ENCODE measurements at regions not wholly inside any gene's neighbourhood (a gene's known extent, or its start where the extent isn't known, plus 50 kb on each side); places are given as distances from the start of the nearest gene placed in this dataset.
"Not testable (repeated sequence)": the region's sequence is repeated elsewhere in the genome, so short reads cannot be mapped to it uniquely, and the experiment has no call there.

DNA sequence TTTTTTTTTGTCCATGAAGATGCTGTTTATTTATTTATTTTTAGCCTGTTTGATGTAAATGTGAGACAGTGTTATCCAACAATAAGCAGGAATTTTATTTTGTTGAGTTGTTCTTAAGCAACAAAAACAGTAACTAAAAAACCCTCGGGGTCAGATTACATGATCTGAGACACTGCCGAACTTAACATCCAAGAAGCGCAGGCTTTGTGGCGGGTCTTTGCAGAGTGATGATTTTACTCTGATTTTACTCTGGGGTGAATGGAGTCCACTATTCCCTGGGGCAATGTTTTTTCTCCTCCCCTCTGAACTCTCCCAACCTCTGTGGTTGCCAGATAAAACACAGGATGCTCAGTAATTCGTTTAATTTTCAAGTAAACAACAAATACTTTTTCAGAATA, 450.1 kb upstream of the B3GAT1 start:
- H3K27me3 Mint-ChIP-seq (ENCODE audit: insufficient read depth): peaks cover 2% of the 10 kb centered on the region
- no peak overlapping the region for H3K27ac Mint-ChIP-seq
- no peaks in the 10 kb centered on the region for H3K36me3 Mint-ChIP-seq (ENCODE audit: low read depth)
- no peak for DNase-seq (ENCODE audit: low spot score)
- intact Hi-C loops (cut with micrococcal nuclease): loop anchor here (10.0 kb wide), 1 partner anchor 497 kb away; no protein-coding TSS in a partner anchor
- no peaks in the 10 kb centered on the region for H3K4me1 Mint-ChIP-seq (ENCODE audit: low read depth)
- no peaks in the 10 kb centered on the region for H3K9me3 Mint-ChIP-seq
- no peak overlapping the region for H3K4me3 Mint-ChIP-seq

DNA sequence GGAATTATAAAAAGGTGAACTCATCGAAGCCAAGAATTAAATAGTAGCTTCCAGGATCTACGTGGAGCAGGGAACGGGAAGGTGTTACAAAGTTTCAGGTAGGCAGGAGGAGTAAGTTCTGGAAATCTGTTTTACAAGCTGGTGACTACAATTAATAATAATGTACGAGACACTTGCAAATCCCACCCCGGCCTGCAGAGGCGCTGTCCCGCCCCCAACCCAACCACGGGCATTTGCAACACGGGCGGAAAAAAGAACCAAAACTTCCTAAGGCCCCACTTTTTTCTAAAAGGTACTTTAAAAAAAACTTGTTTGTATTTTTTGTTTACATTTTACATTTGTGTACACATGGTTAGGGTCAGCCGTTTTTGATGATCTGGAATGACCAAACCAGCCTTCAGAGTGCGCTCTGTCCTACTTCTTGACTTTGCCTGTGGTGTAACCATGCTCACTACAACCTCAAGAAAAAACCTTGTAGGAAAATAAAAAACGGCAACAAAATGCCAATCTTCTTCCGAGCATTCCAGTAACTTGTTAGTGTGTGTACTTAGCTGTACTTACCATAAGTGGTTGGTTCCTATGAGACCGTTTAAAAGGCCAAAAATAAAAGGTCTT, 449.6 kb upstream of the B3GAT1 start:
- Mint-ChIP-seq H3K4me3 (no peak overlapping the region), H3K27me3 (ENCODE audit: insufficient read depth) (peaks cover 2% of the 10 kb centered on the region), H3K27ac (no peak overlapping the region), H3K4me1 (ENCODE audit: low read depth) (no peaks in the 10 kb centered on the region), H3K36me3 (ENCODE audit: low read depth) (no peaks in the 10 kb centered on the region), H3K9me3 (no peaks in the 10 kb centered on the region)
- DNase-seq (ENCODE audit: low spot score): no peak
- intact Hi-C loops (cut with micrococcal nuclease): loop anchor here (10.0 kb wide), 1 partner anchor 497 kb away; no protein-coding TSS in a partner anchor

DNA sequence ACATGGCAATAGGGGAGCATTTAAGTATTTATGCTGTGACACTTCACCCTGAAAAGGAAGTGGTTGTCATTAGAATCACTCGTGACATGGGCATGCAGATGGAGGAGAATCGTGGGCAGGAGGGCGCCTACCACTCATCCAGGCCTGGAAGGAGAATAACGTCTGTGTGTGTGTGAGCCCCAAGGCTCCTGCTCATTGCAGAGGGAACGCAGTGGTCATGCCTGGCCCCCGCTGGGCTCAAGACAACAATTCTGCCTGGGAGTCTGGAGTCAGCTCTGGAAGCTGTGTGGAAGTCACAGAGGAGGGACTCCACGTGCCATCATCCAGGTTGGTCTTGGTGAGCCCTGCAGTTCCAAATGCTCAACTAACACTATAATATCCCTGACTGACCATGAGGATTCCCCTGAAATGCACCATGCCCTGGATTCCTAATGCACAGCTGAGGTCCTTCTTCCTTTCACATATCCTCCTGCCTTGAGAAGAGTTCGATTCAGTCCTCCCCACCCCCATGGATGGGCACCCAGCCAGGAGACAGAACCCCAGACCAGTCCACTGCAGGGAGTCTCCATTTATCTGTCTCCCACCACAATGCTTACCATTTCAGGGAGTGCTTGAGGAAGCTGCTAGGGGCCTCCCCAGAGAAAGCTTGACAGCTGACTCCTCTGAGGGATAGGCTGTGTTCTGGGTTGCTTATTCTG, 446.9 kb upstream of the B3GAT1 start:
- H3K27ac Mint-ChIP-seq: no peak overlapping the region
- peaks cover 2% of the 10 kb centered on the region for H3K27me3 Mint-ChIP-seq (ENCODE audit: insufficient read depth)
- no peaks in the 10 kb centered on the region for H3K4me1 Mint-ChIP-seq (ENCODE audit: low read depth)
- H3K9me3 Mint-ChIP-seq: no peaks in the 10 kb centered on the region
- DNase-seq (ENCODE audit: low spot score): no peak
- H3K4me3 Mint-ChIP-seq: no peak overlapping the region
- intact Hi-C loops (cut with micrococcal nuclease): no loop called here
- no peaks in the 10 kb centered on the region for H3K36me3 Mint-ChIP-seq (ENCODE audit: low read depth)

- DNase-seq (ENCODE audit: low spot score): no peak
- H3K4me1 Mint-ChIP-seq (ENCODE audit: low read depth): no peaks in the 10 kb centered on the region
- no peaks in the 10 kb centered on the region for H3K36me3 Mint-ChIP-seq (ENCODE audit: low read depth)
- peaks cover 2% of the 10 kb centered on the region for H3K27me3 Mint-ChIP-seq (ENCODE audit: insufficient read depth)
- no peak overlapping the region for H3K27ac Mint-ChIP-seq
- intact Hi-C loops (cut with micrococcal nuclease): no loop called here
- H3K9me3 Mint-ChIP-seq: no peaks in the 10 kb centered on the region
- no peak overlapping the region for H3K4me3 Mint-ChIP-seq
Observed at GRCh38 chr11:134857035-134857434, 445.0 kb upstream of the B3GAT1 start.

- Mint-ChIP-seq H3K27ac (no peak overlapping the region), H3K27me3 (ENCODE audit: insufficient read depth) (peaks cover 2% of the 10 kb centered on the region), H3K4me3 (no peak overlapping the region), H3K9me3 (no peaks in the 10 kb centered on the region), H3K4me1 (ENCODE audit: low read depth) (no peaks in the 10 kb centered on the region), H3K36me3 (ENCODE audit: low read depth) (no peaks in the 10 kb centered on the region)
- no peak for DNase-seq (ENCODE audit: low spot score)
- intact Hi-C loops (cut with micrococcal nuclease): no loop called here
Observed at GRCh38 chr11:134856056-134856971, 444.3 kb upstream of the B3GAT1 start.

GRCh38 chr11:134853992-134854991, 442.2 kb upstream of the B3GAT1 start:
- no peak overlapping the region for H3K4me3 Mint-ChIP-seq
- H3K4me1 Mint-ChIP-seq (ENCODE audit: low read depth): no peaks in the 10 kb centered on the region
- H3K36me3 Mint-ChIP-seq (ENCODE audit: low read depth): no peaks in the 10 kb centered on the region
- DNase-seq (ENCODE audit: low spot score): no peak
- intact Hi-C loops (cut with micrococcal nuclease): no loop called here
- no peaks in the 10 kb centered on the region for H3K9me3 Mint-ChIP-seq
- H3K27ac Mint-ChIP-seq: no peak overlapping the region
- no peaks in the 10 kb centered on the region for H3K27me3 Mint-ChIP-seq (ENCODE audit: insufficient read depth)

DNA sequence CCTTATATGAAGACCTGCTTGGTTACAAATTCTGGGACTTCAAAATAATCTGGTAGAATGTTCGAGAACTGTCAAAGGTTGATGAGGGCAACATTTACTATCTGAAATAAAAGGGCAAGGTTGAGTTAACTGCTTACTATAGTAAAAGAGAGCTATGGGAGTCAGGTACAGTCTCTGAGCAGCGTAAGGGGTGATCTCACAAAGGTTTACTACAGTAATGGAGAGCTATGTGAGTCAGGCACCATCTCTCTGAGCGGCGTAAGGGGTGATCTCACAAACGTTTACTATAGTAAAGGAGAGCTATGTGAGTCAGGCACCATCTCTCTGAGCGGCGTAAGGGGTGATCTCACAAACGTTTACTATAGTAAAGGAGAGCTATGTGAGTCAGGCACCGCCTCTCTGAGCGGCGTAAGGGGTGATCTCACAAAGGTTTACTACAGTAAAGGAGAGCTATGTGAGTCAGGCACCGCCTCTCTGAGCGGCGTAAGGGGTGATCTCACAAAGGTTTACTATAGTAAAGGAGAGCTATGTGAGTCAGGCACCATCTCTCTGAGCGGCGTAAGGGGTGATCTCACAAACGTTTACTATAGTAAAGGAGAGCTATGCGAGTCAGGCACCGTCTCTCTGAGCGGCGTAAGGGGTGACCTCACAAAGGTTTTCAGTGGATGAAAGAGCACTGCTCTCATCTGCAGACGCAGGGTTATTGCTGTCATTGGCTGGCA, 439.6 kb upstream of the B3GAT1 start:
- H3K4me1 Mint-ChIP-seq (ENCODE audit: low read depth); H3K36me3 Mint-ChIP-seq (ENCODE audit: low read depth); DNase-seq (ENCODE audit: low spot score); H3K9me3 Mint-ChIP-seq; intact Hi-C loops (cut with micrococcal nuclease); H3K4me3 Mint-ChIP-seq; H3K27me3 Mint-ChIP-seq (ENCODE audit: insufficient read depth); H3K27ac Mint-ChIP-seq: not testable (repeated sequence)

DNA sequence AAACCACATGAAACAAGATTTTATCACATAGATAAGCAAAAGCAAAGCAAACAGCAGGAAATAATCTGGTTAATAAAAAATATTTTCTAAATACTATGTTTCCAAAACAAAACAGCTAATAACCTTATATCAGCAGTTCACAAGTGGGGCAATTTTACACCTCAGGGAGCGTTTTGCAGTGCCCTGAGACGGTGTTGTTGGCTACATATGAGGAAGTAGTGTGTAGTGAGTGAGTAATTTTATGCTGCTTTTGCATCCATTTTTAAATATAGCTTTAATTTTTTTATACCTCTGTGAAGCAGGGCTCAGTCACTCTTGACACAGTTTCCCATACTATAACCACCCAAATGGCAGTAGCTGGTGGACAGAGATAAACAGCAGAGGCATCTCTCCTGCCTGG, 438.5 kb upstream of the B3GAT1 start:
- Mint-ChIP-seq H3K4me1 (ENCODE audit: low read depth) (no peaks in the 10 kb centered on the region), H3K27me3 (ENCODE audit: insufficient read depth) (no peaks in the 10 kb centered on the region), H3K36me3 (ENCODE audit: low read depth) (no peaks in the 10 kb centered on the region), H3K9me3 (no peaks in the 10 kb centered on the region), H3K27ac (no peak overlapping the region), H3K4me3 (no peak overlapping the region)
- intact Hi-C loops (cut with micrococcal nuclease): no loop called here
- no peak for DNase-seq (ENCODE audit: low spot score)

GRCh38 chr11:134849833-134850232, 437.8 kb upstream of the B3GAT1 start:
- DNase-seq (ENCODE audit: low spot score): no peak
- Mint-ChIP-seq H3K9me3 (no peaks in the 10 kb centered on the region), H3K4me3 (no peak overlapping the region), H3K4me1 (ENCODE audit: low read depth) (no peaks in the 10 kb centered on the region), H3K36me3 (ENCODE audit: low read depth) (no peaks in the 10 kb centered on the region), H3K27me3 (ENCODE audit: insufficient read depth) (no peaks in the 10 kb centered on the region), H3K27ac (no peak overlapping the region)
- intact Hi-C loops (cut with micrococcal nuclease): no loop called here

DNA sequence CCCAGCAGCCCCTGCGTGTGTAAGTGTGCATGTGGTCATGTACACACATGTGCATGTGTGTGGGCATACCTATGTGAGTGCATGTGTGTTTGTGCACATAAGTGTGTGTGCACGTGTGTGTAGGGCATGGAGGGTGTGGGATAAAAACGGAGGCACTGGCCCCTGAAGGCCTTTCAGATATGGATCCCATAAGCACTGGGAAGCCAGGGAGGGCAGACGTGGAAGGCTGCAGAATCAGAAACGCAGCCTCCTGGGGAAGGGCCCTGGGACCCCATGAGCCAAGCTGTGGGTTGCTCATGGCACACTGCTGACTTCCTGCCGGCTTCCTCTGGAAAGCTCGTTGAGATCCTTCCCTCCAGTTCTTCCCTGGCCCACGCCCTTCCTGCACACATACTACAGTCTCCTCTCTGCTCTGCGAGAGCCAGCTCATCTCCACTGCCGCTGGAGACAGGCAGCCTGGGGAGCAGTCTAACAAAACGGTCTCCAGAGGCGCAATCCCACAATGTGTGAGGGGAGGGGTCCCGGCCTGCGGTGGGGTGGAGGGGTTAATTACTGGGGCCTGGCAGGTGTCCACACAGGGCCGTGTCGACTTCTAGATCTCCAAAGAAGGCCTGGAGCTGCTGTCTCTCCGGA, 435.2 kb upstream of the B3GAT1 start:
- no peak for DNase-seq (ENCODE audit: low spot score)
- no peaks in the 10 kb centered on the region for H3K4me1 Mint-ChIP-seq (ENCODE audit: low read depth)
- intact Hi-C loops (cut with micrococcal nuclease): no loop called here
- H3K4me3 Mint-ChIP-seq: no peak overlapping the region
- no peaks in the 10 kb centered on the region for H3K9me3 Mint-ChIP-seq
- no peaks in the 10 kb centered on the region for H3K27me3 Mint-ChIP-seq (ENCODE audit: insufficient read depth)
- H3K27ac Mint-ChIP-seq: no peak overlapping the region
- H3K36me3 Mint-ChIP-seq (ENCODE audit: low read depth): no peaks in the 10 kb centered on the region

GRCh38 chr11:134846328-134847082, 434.5 kb upstream of the B3GAT1 start:
- H3K27me3 Mint-ChIP-seq (ENCODE audit: insufficient read depth): no peaks in the 10 kb centered on the region
- H3K27ac Mint-ChIP-seq: no peak overlapping the region
- H3K36me3 Mint-ChIP-seq (ENCODE audit: low read depth): no peaks in the 10 kb centered on the region
- intact Hi-C loops (cut with micrococcal nuclease): no loop called here
- no peak for DNase-seq (ENCODE audit: low spot score)
- no peaks in the 10 kb centered on the region for H3K4me1 Mint-ChIP-seq (ENCODE audit: low read depth)
- H3K4me3 Mint-ChIP-seq: no peak overlapping the region
- no peaks in the 10 kb centered on the region for H3K9me3 Mint-ChIP-seq
